BE2C (cell line): ENCODE measurements at regions not wholly inside any gene's neighbourhood (a gene's known extent, or its start where the extent isn't known, plus 50 kb on each side); places are given as distances from the start of the nearest gene placed in this dataset.
"Not testable (repeated sequence)": the region's sequence is repeated elsewhere in the genome, so short reads cannot be mapped to it uniquely, and the experiment has no call there.

Experiments used
- DNase-seq: peaks from one replicate; pipeline ENCODE4 v3.0.0-alpha.2; 2020
- H3K27me3 ChIP-seq: fragments of 250-450 bp; sonication (Bioruptor Pico); 2 replicates; pipeline ENCODE4 v1.5.1; 2020; ENCODE audit warnings: mild to moderate bottlenecking
- H3K36me3 ChIP-seq: fragments of 250-450 bp; sonication (Bioruptor Pico); 2 replicates; pipeline ENCODE4 v1.5.1; 2020; ENCODE audit warnings: mild to moderate bottlenecking
- H3K4me1 ChIP-seq: fragments of 250-450 bp; sonication (Bioruptor Pico); 2 replicates; pipeline ENCODE4 v1.5.1; 2020
- H3K4me3 ChIP-seq: 2 replicates; pipeline ENCODE4 v1.5.1; 2011; ENCODE audit warnings: low read depth, low read length
- H3K9me3 ChIP-seq: fragments of 250-450 bp; sonication (Bioruptor Pico); 2 replicates; pipeline ENCODE4 v1.5.1; 2020
- CTCF ChIP-seq: IDR thresholded peaks from 2 replicates; pipeline ENCODE4 v1.5.1; 2012; ENCODE audit warnings: mild to moderate bottlenecking, low read depth, low read length

- Histone ChIP-seq H3K4me1 (peaks cover 32% of the 10 kb centered on the region), H3K36me3 (no peaks in the 10 kb centered on the region), H3K9me3 (no peaks in the 10 kb centered on the region), H3K4me3 (no peak overlapping the region), H3K27me3 (no peaks in the 10 kb centered on the region)
- peak; percentile 90 for DNase-seq
- TF ChIP-seq CTCF = no peak
Measured at GRCh38 chr1:187842406-187843165, 1013.8 kb downstream of the PLA2G4A start.

- TF ChIP-seq CTCF = no peak
- Histone ChIP-seq H3K36me3 (no peaks in the 10 kb centered on the region), H3K4me3 (no peak overlapping the region), H3K27me3 (no peaks in the 10 kb centered on the region), H3K9me3 (no peaks in the 10 kb centered on the region), H3K4me1 (peaks cover 18% of the 10 kb centered on the region)
- DNase-seq = no peak
Measured at GRCh38 chr1:187844313-187844712, 1015.6 kb downstream of the PLA2G4A start.

GRCh38 chr1:187847531-187847930 is 1018.8 kb downstream of the PLA2G4A start:
- DNase-seq = no peak
- peaks cover 12% of the 10 kb centered on the region for H3K4me1 ChIP-seq
- TF ChIP-seq CTCF = no peak
- no peaks in the 10 kb centered on the region for H3K9me3 ChIP-seq
- no peaks in the 10 kb centered on the region for H3K27me3 ChIP-seq
- H3K4me3 ChIP-seq = no peak overlapping the region
- H3K36me3 ChIP-seq = no peaks in the 10 kb centered on the region

GRCh38 chr1:187848321-187848720 is 1019.6 kb downstream of the PLA2G4A start:
- no peak for DNase-seq
- Histone ChIP-seq H3K27me3 (no peaks in the 10 kb centered on the region), H3K4me3 (no peak overlapping the region), H3K36me3 (no peaks in the 10 kb centered on the region), H3K9me3 (no peaks in the 10 kb centered on the region), H3K4me1 (peaks cover 15% of the 10 kb centered on the region)
- TF ChIP-seq CTCF = no peak

GRCh38 chr1:187850146-187850545 is 1021.4 kb downstream of the PLA2G4A start:
- DNase-seq, H3K27me3 ChIP-seq, H3K4me3 ChIP-seq, H3K9me3 ChIP-seq, H3K36me3 ChIP-seq: not testable (repeated sequence)
- peaks cover 20% of the 10 kb centered on the region for H3K4me1 ChIP-seq

GRCh38 chr1:187853505-187853904 is 1024.8 kb downstream of the PLA2G4A start:
- Histone ChIP-seq H3K27me3 (no peaks in the 10 kb centered on the region), H3K4me3 (no peak overlapping the region), H3K36me3 (no peaks in the 10 kb centered on the region), H3K9me3 (no peaks in the 10 kb centered on the region), H3K4me1 (peaks cover 20% of the 10 kb centered on the region)
- peak; percentile 18 for DNase-seq
- TF ChIP-seq CTCF = no peak
